ENCODE measurements at regions not wholly inside any gene's neighbourhood (a gene's known extent, or its start where the extent isn't known, plus 50 kb on each side); places are given as distances from the start of the nearest gene placed in this dataset.

GRCh38 chr4:128735714-128736113, 73.8 kb upstream of the JADE1 start:
- ChIA-PET CTCF (no interaction called here), POLR2A (no interaction called here)

GRCh38 chr4:128728190-128728589, 81.3 kb upstream of the JADE1 start:
- no peak overlapping the region for H3K27ac Mint-ChIP-seq
- CTCF ChIA-PET: interaction anchor here (0.7 kb wide), 1 partner anchor 11 kb away, joined by 3 read pairs; no protein-coding TSS in a partner anchor
- POLR2A ChIA-PET: no interaction called here
- TF ChIP-seq ZNF232 (CRISPR knock-in tag; IDR thresholded peaks at IDR 0.05): no peak
- TF ChIP-seq ZNF121 (CRISPR knock-in tag; IDR thresholded peaks at IDR 0.05): peak; percentile 71
- ATAC-seq (0 out of 2 replicates have a peak, but pooled peaks have one; percentile 21), DNase-seq (ENCODE audit: low spot score) (no peak)
- H3K4me3 Mint-ChIP-seq: no peak overlapping the region
- H3K4me1 Mint-ChIP-seq: peaks cover 42% of the 10 kb centered on the region
- H3K27me3 Mint-ChIP-seq (ENCODE audit: low read depth): no peaks in the 10 kb centered on the region
- H3K36me3 Mint-ChIP-seq: 0 out of 2 replicates have a peak, but pooled peaks cover 2% of the 10 kb centered on the region
- H3K9me3 Mint-ChIP-seq: no peaks in the 10 kb centered on the region

More at GRCh38 chr4:128735714-128736113, 73.8 kb upstream of the JADE1 start:
- TF ChIP-seq HMGA2 (CRISPR knock-in tag; IDR thresholded peaks at IDR 0.05) (peak; percentile 92; the same call in 1 of the 2 replicates), ETV6 (CRISPR knock-in tag; IDR thresholded peaks at IDR 0.05) (no peak)
- Mint-ChIP-seq H3K4me3 (no peak overlapping the region), H3K36me3 (peaks cover 5% of the 10 kb centered on the region), H3K27me3 (ENCODE audit: low read depth) (no peaks in the 10 kb centered on the region; the same call in 1 of the 2 replicates), H3K27ac (no peak overlapping the region), H3K4me1 (peaks cover 35% of the 10 kb centered on the region), H3K9me3 (no peaks in the 10 kb centered on the region)
- DNase-seq (ENCODE audit: low spot score) (no peak), ATAC-seq (no peak)

- no peak for DNase-seq (ENCODE audit: low spot score)
- Mint-ChIP-seq H3K27ac (no peak overlapping the region; the same call in 1 of the 2 replicates), H3K4me1 (peaks cover 39% of the 10 kb centered on the region), H3K4me3 (no peak overlapping the region), H3K9me3 (no peaks in the 10 kb centered on the region), H3K36me3 (0 out of 2 replicates have a peak, but pooled peaks cover 2% of the 10 kb centered on the region), H3K27me3 (ENCODE audit: low read depth) (no peaks in the 10 kb centered on the region)
- no peak for ATAC-seq
- CTCF ChIA-PET: no interaction called here
- POLR2A ChIA-PET: no interaction called here
- no peak for TF ChIP-seq ATF1 (CRISPR knock-in tag; IDR thresholded peaks at IDR 0.05)
- TF ChIP-seq ZNF512 (CRISPR knock-in tag; IDR thresholded peaks at IDR 0.05; ENCODE audit: borderline replicate concordance): no peak
- no peak for TF ChIP-seq FOXP4 (CRISPR knock-in tag; IDR thresholded peaks at IDR 0.05)
- no peak for TF ChIP-seq CTCF (IDR thresholded peaks at IDR 0.05)
- TF ChIP-seq ZNF263 (CRISPR knock-in tag; IDR thresholded peaks at IDR 0.05; ENCODE audit: low read depth): no peak
- TF ChIP-seq ZSCAN18 (CRISPR knock-in tag; IDR thresholded peaks at IDR 0.05): no peak
- TF ChIP-seq ZNF396 (CRISPR knock-in tag; IDR thresholded peaks at IDR 0.05; ENCODE audit: borderline replicate concordance): no peak
- no peak for TF ChIP-seq AFF4 (CRISPR knock-in tag; IDR thresholded peaks at IDR 0.05; ENCODE audit: borderline replicate concordance)
- no peak for TF ChIP-seq ATF6 (CRISPR knock-in tag; IDR thresholded peaks at IDR 0.05)
- TF ChIP-seq ZNF281 (CRISPR knock-in tag; IDR thresholded peaks at IDR 0.05): no peak
- TF ChIP-seq SMAD4 (CRISPR knock-in tag; IDR thresholded peaks at IDR 0.05): no peak
- no peak for TF ChIP-seq ETV6 (CRISPR knock-in tag; IDR thresholded peaks at IDR 0.05)
- no peak for TF ChIP-seq JUN (CRISPR knock-in tag; IDR thresholded peaks at IDR 0.05)
Observed at GRCh38 chr4:128727658-128728057, 81.8 kb upstream of the JADE1 start.
